ENCODE measurements at regions not wholly inside any gene's neighbourhood (a gene's known extent, or its start where the extent isn't known, plus 50 kb on each side); places are given as distances from the start of the nearest gene placed in this dataset.

DNA sequence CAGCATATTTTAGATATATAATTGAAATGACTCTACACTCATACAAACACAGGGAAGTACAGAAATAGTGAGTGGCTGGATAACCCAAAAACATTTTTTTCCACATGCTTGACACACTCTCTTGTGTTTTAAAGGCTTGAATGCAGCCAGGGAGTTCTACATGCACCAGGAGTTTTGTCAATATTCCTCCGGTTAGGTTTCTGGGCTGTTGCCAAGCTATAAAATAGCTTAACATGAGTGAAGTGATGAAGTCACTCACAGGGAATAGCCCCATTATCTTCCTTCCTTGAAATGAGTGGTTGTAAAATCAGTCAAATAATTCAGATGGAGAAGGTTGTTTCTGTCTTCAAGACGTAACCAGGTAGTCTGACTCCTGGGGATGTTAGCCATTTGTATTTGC is 582.7 kb downstream of the SLC6A15 start:
- no peaks in the 10 kb centered on the region for H3K27me3 ChIP-seq
- FAIRE-seq (no peak), DNase-seq (no peak), ATAC-seq (no peak)
- WGBS, 2 donors, result 53 to 58% methylated on average over 2 of the region's 2 CpGs
- no peaks in the 10 kb centered on the region for H3K36me3 ChIP-seq
- intact Hi-C loops (cut with DNase I), result no loop called here
- H3K4me1 ChIP-seq, result no peaks in the 10 kb centered on the region
- H3K9me3 ChIP-seq, result no peaks in the 10 kb centered on the region
- no peak overlapping the region for H3K4me3 ChIP-seq
- TF ChIP-seq, protein P1, sequence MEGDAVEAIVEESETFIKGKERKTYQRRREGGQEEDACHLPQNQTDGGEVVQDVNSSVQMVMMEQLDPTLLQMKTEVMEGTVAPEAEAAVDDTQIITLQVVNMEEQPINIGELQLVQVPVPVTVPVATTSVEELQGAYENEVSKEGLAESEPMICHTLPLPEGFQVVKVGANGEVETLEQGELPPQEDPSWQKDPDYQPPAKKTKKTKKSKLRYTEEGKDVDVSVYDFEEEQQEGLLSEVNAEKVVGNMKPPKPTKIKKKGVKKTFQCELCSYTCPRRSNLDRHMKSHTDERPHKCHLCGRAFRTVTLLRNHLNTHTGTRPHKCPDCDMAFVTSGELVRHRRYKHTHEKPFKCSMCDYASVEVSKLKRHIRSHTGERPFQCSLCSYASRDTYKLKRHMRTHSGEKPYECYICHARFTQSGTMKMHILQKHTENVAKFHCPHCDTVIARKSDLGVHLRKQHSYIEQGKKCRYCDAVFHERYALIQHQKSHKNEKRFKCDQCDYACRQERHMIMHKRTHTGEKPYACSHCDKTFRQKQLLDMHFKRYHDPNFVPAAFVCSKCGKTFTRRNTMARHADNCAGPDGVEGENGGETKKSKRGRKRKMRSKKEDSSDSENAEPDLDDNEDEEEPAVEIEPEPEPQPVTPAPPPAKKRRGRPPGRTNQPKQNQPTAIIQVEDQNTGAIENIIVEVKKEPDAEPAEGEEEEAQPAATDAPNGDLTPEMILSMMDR (IDR thresholded peaks at IDR 0.05), result no peak
- no peak overlapping the region for H3K27ac ChIP-seq

DNA sequence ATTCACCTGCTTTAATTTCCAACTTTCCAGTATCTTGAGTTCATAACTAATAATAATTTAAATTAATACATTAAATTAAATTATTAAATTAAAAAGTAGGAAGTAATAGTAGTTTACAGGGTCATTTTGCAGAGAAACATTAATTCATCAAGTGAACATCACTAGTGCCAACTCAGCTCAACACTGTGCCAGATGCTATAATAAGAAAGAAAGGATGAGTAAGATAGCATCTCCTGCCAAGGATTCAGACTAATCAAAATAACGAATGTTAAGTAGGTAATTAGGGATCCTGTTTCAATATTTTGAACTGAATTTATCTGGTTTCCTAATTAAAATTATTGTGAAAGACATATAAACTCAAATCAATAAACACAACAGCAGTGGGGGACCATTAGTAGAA is 596.7 kb downstream of the SLC6A15 start:
- ATAC-seq (no peak), DNase-seq (no peak), FAIRE-seq (no peak)
- no peaks in the 10 kb centered on the region for H3K9me3 ChIP-seq
- no peaks in the 10 kb centered on the region for H3K36me3 ChIP-seq
- H3K27ac ChIP-seq, result no peak overlapping the region
- 41 to 43% methylated on average over 1 of the region's 1 CpG for WGBS, 2 donors
- no peak overlapping the region for H3K4me3 ChIP-seq
- H3K4me1 ChIP-seq, result no peaks in the 10 kb centered on the region
- TF ChIP-seq, protein P1 (IDR thresholded peaks at IDR 0.05), result no peak
- H3K27me3 ChIP-seq, result no peaks in the 10 kb centered on the region
- intact Hi-C loops (cut with DNase I), result no loop called here

DNA sequence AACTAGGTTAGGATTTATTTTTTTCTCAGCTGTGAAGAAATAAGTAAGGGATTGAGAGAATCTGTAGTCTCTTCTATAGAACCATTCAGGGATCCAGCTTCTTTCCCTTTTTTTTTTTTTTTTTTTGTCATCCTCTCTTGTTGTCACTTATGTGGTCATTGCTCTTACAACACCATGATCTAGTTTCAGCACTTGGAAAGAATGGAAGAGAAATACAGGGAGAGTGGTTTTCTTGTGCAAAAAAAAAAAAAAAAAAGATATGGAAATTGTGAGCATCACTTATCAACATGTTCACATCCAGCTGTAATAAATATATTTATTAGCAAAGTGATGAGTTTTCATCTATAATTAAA is 599.3 kb downstream of the SLC6A15 start:
- no peak overlapping the region for H3K27ac ChIP-seq
- TF ChIP-seq, protein P1 (IDR thresholded peaks at IDR 0.05), result no peak
- no peaks in the 10 kb centered on the region for H3K4me1 ChIP-seq
- DNase-seq (no peak), ATAC-seq (no peak), FAIRE-seq (no peak)
- no peaks in the 10 kb centered on the region for H3K27me3 ChIP-seq
- intact Hi-C loops (cut with DNase I), result no loop called here
- no peaks in the 10 kb centered on the region for H3K9me3 ChIP-seq
- no peak overlapping the region for H3K4me3 ChIP-seq
- H3K36me3 ChIP-seq, result no peaks in the 10 kb centered on the region

DNA sequence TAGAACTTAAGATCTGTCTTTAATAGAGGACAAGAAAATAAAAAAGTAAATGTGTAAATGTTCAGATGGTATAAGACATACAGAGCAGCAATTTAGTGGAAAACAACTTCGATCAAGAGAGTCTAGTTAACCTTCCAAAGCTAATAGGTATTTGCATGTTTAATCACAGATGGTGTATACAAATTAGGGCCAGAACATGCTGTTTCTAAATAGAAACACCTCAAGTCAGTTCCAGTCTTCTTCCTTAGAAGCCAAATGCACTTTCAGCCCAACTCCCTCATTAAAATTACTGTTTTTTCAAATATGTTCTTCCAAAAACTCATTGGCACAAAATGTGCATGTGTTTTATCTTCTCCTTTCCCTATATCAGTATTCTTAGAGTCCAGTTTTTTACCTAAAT is 604.4 kb downstream of the SLC6A15 start:
- no peak for DNase-seq
- intact Hi-C loops (cut with DNase I), result no loop called here
- Histone ChIP-seq H3K36me3 (no peaks in the 10 kb centered on the region), H3K4me1 (no peaks in the 10 kb centered on the region), H3K27ac (no peak overlapping the region), H3K27me3 (no peaks in the 10 kb centered on the region), H3K4me3 (no peak overlapping the region), H3K9me3 (no peaks in the 10 kb centered on the region)
- ATAC-seq, result no peak
- TF ChIP-seq, protein P1 (IDR thresholded peaks at IDR 0.05), result no peak
- FAIRE-seq, result no peak
- 75 to 76% methylated on average over 1 of the region's 1 CpG for WGBS, 2 donors

DNA sequence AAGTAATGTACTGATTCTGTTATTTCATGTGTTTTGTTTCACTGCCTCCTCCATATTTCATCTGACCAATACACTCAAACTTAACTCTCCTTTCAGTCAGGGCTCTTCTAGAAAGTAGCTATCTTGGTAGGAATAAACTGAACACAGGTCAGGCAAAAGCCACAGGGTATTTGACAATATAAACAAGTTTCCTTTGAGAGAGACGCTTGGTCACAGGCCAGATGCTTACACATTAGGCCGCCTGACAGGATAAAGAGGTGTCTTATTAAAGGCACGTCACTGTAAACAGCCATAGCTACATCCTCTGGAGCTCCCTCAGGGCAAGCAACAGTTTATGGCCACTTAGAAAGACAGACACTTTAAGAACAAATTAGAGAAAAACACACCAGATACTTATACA is 607.5 kb downstream of the SLC6A15 start:
- WGBS, 2 donors, result 66 to 73% methylated on average over 3 of the region's 3 CpGs
- Histone ChIP-seq H3K4me1 (no peaks in the 10 kb centered on the region), H3K9me3 (no peaks in the 10 kb centered on the region), H3K27me3 (no peaks in the 10 kb centered on the region), H3K4me3 (no peak overlapping the region), H3K36me3 (no peaks in the 10 kb centered on the region), H3K27ac (no peak overlapping the region)
- DNase-seq, result no peak
- intact Hi-C loops (cut with DNase I), result no loop called here
- TF ChIP-seq, protein P1 (IDR thresholded peaks at IDR 0.05), result no peak
- no peak for ATAC-seq
- no peak for FAIRE-seq

Data from pancreas (tissue), 10 donors.